ENCODE measurements at regions not wholly inside any gene's neighbourhood (a gene's known extent, or its start where the extent isn't known, plus 50 kb on each side); places are given as distances from the start of the nearest gene placed in this dataset.

DNA sequence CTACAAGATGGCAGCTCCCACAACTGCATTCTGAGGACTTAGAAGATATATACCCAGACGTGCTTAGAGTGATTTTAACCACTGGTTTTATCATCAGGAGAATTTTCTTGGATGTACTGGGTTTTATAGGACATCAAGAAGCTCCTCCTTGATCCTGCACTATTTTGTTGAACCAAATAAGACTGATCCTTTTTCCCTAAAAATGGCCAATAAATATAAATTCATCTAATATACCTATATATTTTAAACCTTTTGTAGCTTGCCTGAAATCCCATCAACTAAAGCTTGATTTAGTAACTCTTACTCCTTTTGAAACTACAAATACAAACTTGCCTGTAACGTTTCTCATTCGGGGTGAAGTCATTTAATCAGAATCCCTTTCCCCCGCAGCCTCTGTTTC lies 849.4 kb upstream of the ADAMTS5 start:
- no peaks in the 10 kb centered on the region for H3K4me1 ChIP-seq (ENCODE audit: insufficient read depth, low read length)
- H3K27me3 ChIP-seq (ENCODE audit: insufficient read depth, low read length), result no peaks in the 10 kb centered on the region
- H2AFZ ChIP-seq (ENCODE audit: low read depth, low read length), result no peak overlapping the region
- no peak overlapping the region for H3K4me3 Mint-ChIP-seq (ENCODE audit: unreplicated experiment)
- no peak overlapping the region for H3K27ac Mint-ChIP-seq (ENCODE audit: unreplicated experiment)
- H3K9ac ChIP-seq (ENCODE audit: low read length), result no peak overlapping the region
- peaks cover 4% of the 10 kb centered on the region for H3K4me1 Mint-ChIP-seq (ENCODE audit: low read depth, unreplicated experiment)
- H3K27ac ChIP-seq (ENCODE audit: low read depth, low read length), result no peak overlapping the region
- TF ChIP-seq EZH2 (IDR thresholded peaks at IDR 0.05; ENCODE audit: insufficient read depth, low read length), result no peak
- no peak for TF ChIP-seq CTCF (IDR thresholded peaks at IDR 0.05; ENCODE audit: insufficient read depth, low read depth, low read length)
- H3K4me3 ChIP-seq (ENCODE audit: insufficient read depth, low read depth, low read length), result no peak overlapping the region
- no peak for FAIRE-seq
- H4K20me1 ChIP-seq (ENCODE audit: insufficient read depth, low read length), result no peaks in the 10 kb centered on the region
- DNase-seq (ENCODE audit: low read depth), result no peak
- H3K36me3 Mint-ChIP-seq (ENCODE audit: low read depth, unreplicated experiment), result no peaks in the 10 kb centered on the region
- H3K27me3 Mint-ChIP-seq (ENCODE audit: low read depth, unreplicated experiment), result no peaks in the 10 kb centered on the region
- no peaks in the 10 kb centered on the region for H3K9me3 ChIP-seq (ENCODE audit: insufficient read depth, low read depth, low read length)
- no peaks in the 10 kb centered on the region for H3K79me2 ChIP-seq (ENCODE audit: insufficient read depth, low read length)
- H3K9me3 Mint-ChIP-seq (ENCODE audit: unreplicated experiment), result no peaks in the 10 kb centered on the region
- no peak overlapping the region for H3K4me2 ChIP-seq (ENCODE audit: low read length)
- H3K36me3 ChIP-seq (ENCODE audit: insufficient read depth, low read length), result no peaks in the 10 kb centered on the region

- H3K27ac ChIP-seq (ENCODE audit: low read depth, low read length), result no peak overlapping the region
- no peak for TF ChIP-seq CTCF (IDR thresholded peaks at IDR 0.05; ENCODE audit: insufficient read depth, low read depth, low read length)
- TF ChIP-seq EZH2 (IDR thresholded peaks at IDR 0.05; ENCODE audit: insufficient read depth, low read length), result no peak
- FAIRE-seq, result no peak
Measured at GRCh38 chr21:27814226-27814625, 847.3 kb upstream of the ADAMTS5 start.

GRCh38 chr21:27813750-27814149 lies 846.9 kb upstream of the ADAMTS5 start:
- no peaks in the 10 kb centered on the region for H4K20me1 ChIP-seq (ENCODE audit: insufficient read depth, low read length)
- no peak overlapping the region for H3K4me2 ChIP-seq (ENCODE audit: low read length)
- no peak overlapping the region for H3K27ac ChIP-seq (ENCODE audit: low read depth, low read length)
- no peak overlapping the region for H2AFZ ChIP-seq (ENCODE audit: low read depth, low read length)
- TF ChIP-seq CTCF (IDR thresholded peaks at IDR 0.05; ENCODE audit: insufficient read depth, low read depth, low read length) (no peak), EZH2 (IDR thresholded peaks at IDR 0.05; ENCODE audit: insufficient read depth, low read length) (no peak)
- Mint-ChIP-seq H3K27me3 (ENCODE audit: low read depth, unreplicated experiment) (no peaks in the 10 kb centered on the region), H3K4me3 (ENCODE audit: unreplicated experiment) (no peak overlapping the region), H3K9me3 (ENCODE audit: unreplicated experiment) (no peaks in the 10 kb centered on the region), H3K36me3 (ENCODE audit: low read depth, unreplicated experiment) (no peaks in the 10 kb centered on the region), H3K4me1 (ENCODE audit: low read depth, unreplicated experiment) (no peaks in the 10 kb centered on the region), H3K27ac (ENCODE audit: unreplicated experiment) (no peak overlapping the region)
- FAIRE-seq, result no peak
- no peaks in the 10 kb centered on the region for H3K79me2 ChIP-seq (ENCODE audit: insufficient read depth, low read length)
- peaks cover 2% of the 10 kb centered on the region for H3K9me3 ChIP-seq (ENCODE audit: insufficient read depth, low read depth, low read length)
- H3K9ac ChIP-seq (ENCODE audit: low read length), result no peak overlapping the region
- DNase-seq (ENCODE audit: low read depth), result no peak
- no peak overlapping the region for H3K4me3 ChIP-seq (ENCODE audit: insufficient read depth, low read depth, low read length)
- no peaks in the 10 kb centered on the region for H3K36me3 ChIP-seq (ENCODE audit: insufficient read depth, low read length)
- H3K27me3 ChIP-seq (ENCODE audit: insufficient read depth, low read length), result no peaks in the 10 kb centered on the region
- no peaks in the 10 kb centered on the region for H3K4me1 ChIP-seq (ENCODE audit: insufficient read depth, low read length)

More at GRCh38 chr21:27814226-27814625, 847.3 kb upstream of the ADAMTS5 start:
- Mint-ChIP-seq H3K4me1 (ENCODE audit: low read depth, unreplicated experiment) (peaks cover 1% of the 10 kb centered on the region), H3K27me3 (ENCODE audit: low read depth, unreplicated experiment) (no peaks in the 10 kb centered on the region), H3K27ac (ENCODE audit: unreplicated experiment) (no peak overlapping the region), H3K36me3 (ENCODE audit: low read depth, unreplicated experiment) (no peaks in the 10 kb centered on the region), H3K9me3 (ENCODE audit: unreplicated experiment) (no peaks in the 10 kb centered on the region), H3K4me3 (ENCODE audit: unreplicated experiment) (no peak overlapping the region)
- H3K79me2 ChIP-seq (ENCODE audit: insufficient read depth, low read length), result no peaks in the 10 kb centered on the region
- no peak overlapping the region for H3K9ac ChIP-seq (ENCODE audit: low read length)
- H3K4me3 ChIP-seq (ENCODE audit: insufficient read depth, low read depth, low read length), result no peak overlapping the region
- H3K36me3 ChIP-seq (ENCODE audit: insufficient read depth, low read length), result no peaks in the 10 kb centered on the region
- H3K9me3 ChIP-seq (ENCODE audit: insufficient read depth, low read depth, low read length), result no peaks in the 10 kb centered on the region
- DNase-seq (ENCODE audit: low read depth), result no peak
- no peak overlapping the region for H2AFZ ChIP-seq (ENCODE audit: low read depth, low read length)
- no peaks in the 10 kb centered on the region for H4K20me1 ChIP-seq (ENCODE audit: insufficient read depth, low read length)
- no peaks in the 10 kb centered on the region for H3K4me1 ChIP-seq (ENCODE audit: insufficient read depth, low read length)
- no peaks in the 10 kb centered on the region for H3K27me3 ChIP-seq (ENCODE audit: insufficient read depth, low read length)
- no peak overlapping the region for H3K4me2 ChIP-seq (ENCODE audit: low read length)
